OCI-LY3 (cell line): ENCODE measurements at regions not wholly inside any gene's neighbourhood (a gene's known extent, or its start where the extent isn't known, plus 50 kb on each side); places are given as distances from the start of the nearest gene placed in this dataset.

Source experiments
- EZH2phosphoT487 ChIP-seq: fragments of 200-600 bp; shearing (Covaris generic); IDR thresholded peaks from 2 replicates; pipeline ENCODE4 v1.6.1; 2018; ENCODE audit warnings: antibody characterized with exemption, mixed run types, low read depth
- TF ChIP-seq, protein P1 (sequence below): fragments of 200-600, 300-600 bp; sonication (generic); IDR thresholded peaks from 2 replicates; pipeline ENCODE4 v1.5.1; 2014; ENCODE audit warnings: antibody characterized with exemption, low read length, low read depth

DNA sequence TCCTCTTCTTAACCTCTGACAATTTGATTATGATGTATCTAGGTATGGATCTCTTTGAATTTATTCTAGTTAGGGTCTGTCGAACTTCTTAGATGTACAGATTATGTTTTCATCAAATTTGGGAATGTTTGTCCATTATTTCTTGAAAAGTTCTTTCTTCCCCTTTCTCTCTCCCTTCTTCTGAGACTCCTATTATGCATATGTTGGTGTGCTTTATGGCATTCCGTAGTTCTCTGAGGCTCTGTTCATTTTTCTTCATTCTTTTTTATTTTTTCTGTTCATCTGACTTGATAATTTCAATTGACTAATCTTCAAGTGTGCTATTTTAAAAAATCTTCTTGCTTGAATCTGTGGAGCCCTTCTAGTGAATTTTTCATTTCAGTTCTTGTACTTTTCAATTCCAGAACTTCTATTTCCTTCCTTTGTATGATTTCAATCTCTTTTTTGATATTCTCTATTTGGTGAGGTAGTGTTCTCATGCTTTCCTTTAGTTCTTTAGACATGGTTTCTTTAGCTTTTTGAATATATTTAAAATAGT lies 79.8 kb downstream of the TMEM270 start:
- TF ChIP-seq, protein P1, sequence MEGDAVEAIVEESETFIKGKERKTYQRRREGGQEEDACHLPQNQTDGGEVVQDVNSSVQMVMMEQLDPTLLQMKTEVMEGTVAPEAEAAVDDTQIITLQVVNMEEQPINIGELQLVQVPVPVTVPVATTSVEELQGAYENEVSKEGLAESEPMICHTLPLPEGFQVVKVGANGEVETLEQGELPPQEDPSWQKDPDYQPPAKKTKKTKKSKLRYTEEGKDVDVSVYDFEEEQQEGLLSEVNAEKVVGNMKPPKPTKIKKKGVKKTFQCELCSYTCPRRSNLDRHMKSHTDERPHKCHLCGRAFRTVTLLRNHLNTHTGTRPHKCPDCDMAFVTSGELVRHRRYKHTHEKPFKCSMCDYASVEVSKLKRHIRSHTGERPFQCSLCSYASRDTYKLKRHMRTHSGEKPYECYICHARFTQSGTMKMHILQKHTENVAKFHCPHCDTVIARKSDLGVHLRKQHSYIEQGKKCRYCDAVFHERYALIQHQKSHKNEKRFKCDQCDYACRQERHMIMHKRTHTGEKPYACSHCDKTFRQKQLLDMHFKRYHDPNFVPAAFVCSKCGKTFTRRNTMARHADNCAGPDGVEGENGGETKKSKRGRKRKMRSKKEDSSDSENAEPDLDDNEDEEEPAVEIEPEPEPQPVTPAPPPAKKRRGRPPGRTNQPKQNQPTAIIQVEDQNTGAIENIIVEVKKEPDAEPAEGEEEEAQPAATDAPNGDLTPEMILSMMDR = no peak
- TF ChIP-seq EZH2phosphoT487 = no peak
